ENCODE measurements at regions not wholly inside any gene's neighbourhood (a gene's known extent, or its start where the extent isn't known, plus 50 kb on each side); places are given as distances from the start of the nearest gene placed in this dataset.

DNA sequence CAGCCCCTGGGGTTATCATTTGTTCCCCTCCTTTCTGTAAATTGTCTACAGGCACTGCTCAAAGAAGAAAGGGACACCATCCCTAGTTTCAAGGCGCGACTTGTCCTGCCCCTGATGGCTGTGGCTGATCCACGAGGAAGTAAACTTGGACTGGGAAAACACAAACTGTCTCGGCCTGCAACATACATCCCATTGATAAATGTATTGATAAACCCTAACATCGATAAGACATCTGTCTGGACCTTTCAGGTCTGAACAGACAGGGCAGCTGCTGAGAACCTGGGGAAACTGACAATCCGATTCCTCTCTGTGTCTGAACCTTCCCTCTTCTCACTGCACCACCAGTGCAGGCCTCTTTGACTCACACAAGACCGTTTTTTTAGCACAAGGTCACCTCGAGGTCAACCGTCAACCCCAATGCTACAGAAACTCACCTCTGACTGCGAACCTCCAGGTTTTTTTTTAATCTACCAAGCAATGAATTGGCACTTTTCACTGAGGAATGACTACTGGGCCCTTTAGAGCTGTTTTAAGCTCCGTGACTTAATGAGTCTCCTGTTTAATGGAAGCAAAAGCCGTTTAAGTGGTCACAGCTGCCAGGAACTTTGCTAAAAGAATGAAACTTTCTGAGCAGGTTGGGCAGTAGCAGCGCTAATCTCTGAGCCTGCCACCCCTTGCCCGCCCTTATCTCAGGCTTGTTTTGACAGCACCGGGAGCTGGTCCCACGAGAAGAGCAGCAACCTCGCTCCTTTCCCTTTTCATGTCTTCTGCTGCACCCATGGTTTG lies 203.8 kb upstream of the TMEM45B start:
- H3K9me3 ChIP-seq (ENCODE audit: control insufficient read depth, insufficient read depth, low read length), result no peaks in the 10 kb centered on the region
- no peaks in the 10 kb centered on the region for H3K36me3 ChIP-seq (ENCODE audit: control insufficient read depth, insufficient read depth, low read length)
- no peaks in the 10 kb centered on the region for H3K4me1 ChIP-seq (ENCODE audit: control insufficient read depth, insufficient read depth, low read length)
- H3K9ac ChIP-seq (ENCODE audit: low read depth, low read length), result no peak overlapping the region
- no peak overlapping the region for H3K4me3 ChIP-seq (ENCODE audit: low read depth, low read length)
- H3K27ac ChIP-seq (ENCODE audit: low read depth, low read length), result no peak overlapping the region
- no peaks in the 10 kb centered on the region for H3K27me3 ChIP-seq (ENCODE audit: control insufficient read depth, insufficient read depth, low read length)

DNA sequence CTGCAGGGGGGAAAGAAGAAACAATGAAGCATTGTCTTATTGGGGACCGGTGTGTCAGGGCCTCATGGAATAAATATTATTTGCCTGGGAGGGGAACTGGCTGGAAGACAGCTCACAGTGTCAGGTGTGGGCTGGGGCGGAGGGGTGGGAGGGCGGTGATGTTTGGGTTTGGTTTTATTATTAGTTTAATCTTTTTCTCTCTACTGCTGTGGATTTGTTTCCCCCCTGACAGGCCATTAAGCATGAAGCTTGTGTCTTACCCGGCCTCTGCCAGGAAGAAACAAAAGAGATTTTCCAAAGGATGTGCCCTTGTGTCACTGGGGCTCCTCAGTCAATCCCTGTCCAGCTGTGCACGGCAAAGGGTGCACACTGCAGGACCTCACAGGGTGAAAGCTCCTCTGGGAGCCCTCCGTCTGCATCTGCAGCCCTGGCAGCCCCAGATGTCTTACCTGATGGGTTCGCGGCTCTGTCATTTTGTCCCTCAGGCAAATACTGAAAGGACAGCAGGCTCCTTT lies 203.1 kb upstream of the TMEM45B start:
- H3K4me3 ChIP-seq (ENCODE audit: low read depth, low read length), result no peak overlapping the region
- H3K27me3 ChIP-seq (ENCODE audit: control insufficient read depth, insufficient read depth, low read length), result no peaks in the 10 kb centered on the region
- H3K9me3 ChIP-seq (ENCODE audit: control insufficient read depth, insufficient read depth, low read length), result no peaks in the 10 kb centered on the region
- no peak overlapping the region for H3K9ac ChIP-seq (ENCODE audit: low read depth, low read length)
- no peaks in the 10 kb centered on the region for H3K4me1 ChIP-seq (ENCODE audit: control insufficient read depth, insufficient read depth, low read length)
- H3K27ac ChIP-seq (ENCODE audit: low read depth, low read length), result no peak overlapping the region
- H3K36me3 ChIP-seq (ENCODE audit: control insufficient read depth, insufficient read depth, low read length), result no peaks in the 10 kb centered on the region

GRCh38 chr11:129613071-129613470 lies 202.6 kb upstream of the TMEM45B start:
- no peak overlapping the region for H3K9ac ChIP-seq (ENCODE audit: low read depth, low read length)
- H3K4me1 ChIP-seq (ENCODE audit: control insufficient read depth, insufficient read depth, low read length), result no peaks in the 10 kb centered on the region
- H3K9me3 ChIP-seq (ENCODE audit: control insufficient read depth, insufficient read depth, low read length), result no peaks in the 10 kb centered on the region
- H3K27ac ChIP-seq (ENCODE audit: low read depth, low read length), result no peak overlapping the region
- no peak overlapping the region for H3K4me3 ChIP-seq (ENCODE audit: low read depth, low read length)
- H3K27me3 ChIP-seq (ENCODE audit: control insufficient read depth, insufficient read depth, low read length), result no peaks in the 10 kb centered on the region
- H3K36me3 ChIP-seq (ENCODE audit: control insufficient read depth, insufficient read depth, low read length), result no peaks in the 10 kb centered on the region

DNA sequence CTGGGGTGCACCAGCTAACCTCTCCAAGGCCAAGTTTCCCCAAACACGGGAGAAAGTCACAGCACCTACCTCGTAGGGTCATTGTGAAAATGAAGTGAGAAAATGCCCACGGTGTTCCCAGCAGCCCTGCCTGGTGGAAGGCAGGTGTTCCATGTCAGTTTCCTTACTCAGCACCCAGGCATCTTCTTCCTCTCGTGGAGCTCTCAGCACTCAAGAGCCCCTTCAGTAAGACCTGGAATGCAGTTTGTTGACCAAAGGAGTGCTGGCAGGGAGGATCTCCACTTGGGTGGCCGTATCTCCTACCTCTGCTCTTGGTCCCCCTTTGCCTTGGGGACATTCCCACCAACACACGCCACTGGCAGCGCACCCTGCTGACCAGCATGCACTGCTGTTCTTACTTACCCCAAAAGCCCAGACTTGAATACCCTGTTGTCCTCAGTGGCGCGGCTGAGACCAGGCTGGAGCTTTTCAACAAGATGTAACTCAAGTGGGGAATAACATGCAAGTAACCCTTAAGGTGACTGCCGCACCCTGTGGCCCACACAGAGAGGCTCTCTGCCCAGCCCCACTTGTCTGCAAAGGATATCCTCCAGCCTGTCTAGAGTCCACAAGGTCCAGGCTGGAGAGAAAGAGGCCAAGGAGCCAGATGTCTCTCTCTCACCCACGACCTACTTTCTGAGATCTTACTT lies 201.2 kb upstream of the TMEM45B start:
- no peaks in the 10 kb centered on the region for H3K27me3 ChIP-seq (ENCODE audit: control insufficient read depth, insufficient read depth, low read length)

DNA sequence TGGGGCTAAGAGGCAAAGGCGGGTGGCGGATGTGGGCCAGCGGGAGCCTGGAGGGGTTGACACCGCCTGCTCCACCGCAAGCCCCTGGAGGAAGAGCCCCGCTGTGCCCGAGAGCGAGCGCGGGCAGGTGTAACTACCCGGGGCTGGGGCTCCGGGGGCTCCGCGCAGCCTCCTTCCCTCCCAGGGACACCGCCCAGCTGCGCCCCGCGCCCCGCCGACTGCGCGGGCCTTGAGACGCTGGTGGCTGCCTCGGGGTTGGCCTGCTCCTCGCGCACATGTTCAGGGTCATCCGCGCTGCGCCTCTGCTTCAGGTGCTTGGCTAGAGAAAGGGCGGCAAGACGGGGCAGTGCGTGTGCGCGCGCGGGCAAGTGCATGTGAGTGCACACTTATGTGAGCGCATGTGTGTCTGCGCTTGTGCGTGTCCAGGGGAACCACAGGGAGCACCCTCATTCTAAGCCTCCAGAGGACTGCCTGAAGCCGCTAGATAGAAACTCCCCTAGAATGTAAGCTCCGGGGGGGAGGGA lies 197.5 kb upstream of the TMEM45B start:
- Histone ChIP-seq H3K27me3 (ENCODE audit: control insufficient read depth, insufficient read depth, low read length) (no peaks in the 10 kb centered on the region), H3K4me3 (ENCODE audit: low read depth, low read length) (no peak overlapping the region), H3K9ac (ENCODE audit: low read depth, low read length) (no peak overlapping the region), H3K27ac (ENCODE audit: low read depth, low read length) (no peak overlapping the region), H3K4me1 (ENCODE audit: control insufficient read depth, insufficient read depth, low read length) (no peaks in the 10 kb centered on the region), H3K9me3 (ENCODE audit: control insufficient read depth, insufficient read depth, low read length) (no peaks in the 10 kb centered on the region), H3K36me3 (ENCODE audit: control insufficient read depth, insufficient read depth, low read length) (no peaks in the 10 kb centered on the region)

More for the DNA sequence above, 201.2 kb upstream of the TMEM45B start:
- Histone ChIP-seq H3K36me3 (ENCODE audit: control insufficient read depth, insufficient read depth, low read length) (no peaks in the 10 kb centered on the region), H3K9ac (ENCODE audit: low read depth, low read length) (no peak overlapping the region), H3K4me3 (ENCODE audit: low read depth, low read length) (no peak overlapping the region), H3K9me3 (ENCODE audit: control insufficient read depth, insufficient read depth, low read length) (no peaks in the 10 kb centered on the region), H3K4me1 (ENCODE audit: control insufficient read depth, insufficient read depth, low read length) (no peaks in the 10 kb centered on the region), H3K27ac (ENCODE audit: low read depth, low read length) (no peak overlapping the region)

DNA sequence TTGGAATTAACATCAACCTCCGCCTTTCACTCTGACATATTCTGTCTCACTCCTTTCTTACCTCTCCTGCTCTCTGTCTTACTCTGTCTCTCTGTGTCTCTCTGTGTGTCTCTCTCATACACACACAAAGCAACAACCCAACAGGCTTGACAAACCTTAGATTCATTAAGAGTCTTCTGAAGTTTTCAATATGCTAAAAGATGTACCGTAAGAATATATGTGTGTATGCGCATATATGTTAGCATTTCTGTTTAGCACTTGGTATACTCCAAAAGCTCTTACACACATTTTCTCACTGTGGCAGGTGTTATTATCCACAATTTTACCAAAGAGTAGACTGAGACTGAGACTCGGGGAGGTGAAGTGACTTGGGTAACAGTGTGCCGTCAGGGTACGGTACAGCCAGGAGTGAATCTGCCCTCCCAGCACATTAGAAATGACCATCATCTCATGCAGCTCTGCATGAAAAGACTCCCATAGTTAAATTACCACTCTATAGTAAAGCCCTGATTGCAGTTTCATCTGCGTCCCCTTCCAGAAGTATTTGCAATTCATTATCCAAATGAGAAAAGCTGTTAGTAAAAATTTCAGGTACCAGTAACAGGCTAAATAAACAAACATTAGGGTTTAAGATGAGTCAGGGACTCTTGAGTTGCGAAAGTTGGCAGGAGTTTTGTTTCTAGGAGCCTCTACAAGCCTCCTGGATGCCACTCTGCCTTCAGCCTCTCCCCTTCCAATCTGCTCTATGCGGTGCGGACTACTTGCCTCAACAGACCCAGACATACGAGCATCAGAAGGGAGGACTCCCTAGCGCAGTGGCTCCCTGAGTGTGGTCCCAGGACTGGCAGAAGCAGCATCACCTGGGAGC lies 195.2 kb upstream of the TMEM45B start:
- no peaks in the 10 kb centered on the region for H3K9me3 ChIP-seq (ENCODE audit: control insufficient read depth, insufficient read depth, low read length)
- no peaks in the 10 kb centered on the region for H3K4me1 ChIP-seq (ENCODE audit: control insufficient read depth, insufficient read depth, low read length)
- no peaks in the 10 kb centered on the region for H3K36me3 ChIP-seq (ENCODE audit: control insufficient read depth, insufficient read depth, low read length)
- no peak overlapping the region for H3K4me3 ChIP-seq (ENCODE audit: low read depth, low read length)
- H3K27ac ChIP-seq (ENCODE audit: low read depth, low read length), result no peak overlapping the region
- no peak overlapping the region for H3K9ac ChIP-seq (ENCODE audit: low read depth, low read length)
- H3K27me3 ChIP-seq (ENCODE audit: control insufficient read depth, insufficient read depth, low read length), result no peaks in the 10 kb centered on the region

GRCh38 chr11:129625930-129626329 lies 189.7 kb upstream of the TMEM45B start:
- no peak overlapping the region for H3K4me3 ChIP-seq (ENCODE audit: low read depth, low read length)
- H3K9ac ChIP-seq (ENCODE audit: low read depth, low read length), result no peak overlapping the region
- H3K27ac ChIP-seq (ENCODE audit: low read depth, low read length), result no peak overlapping the region
- no peaks in the 10 kb centered on the region for H3K27me3 ChIP-seq (ENCODE audit: control insufficient read depth, insufficient read depth, low read length)
- no peaks in the 10 kb centered on the region for H3K36me3 ChIP-seq (ENCODE audit: control insufficient read depth, insufficient read depth, low read length)
- no peaks in the 10 kb centered on the region for H3K4me1 ChIP-seq (ENCODE audit: control insufficient read depth, insufficient read depth, low read length)
- H3K9me3 ChIP-seq (ENCODE audit: control insufficient read depth, insufficient read depth, low read length), result no peaks in the 10 kb centered on the region

DNA sequence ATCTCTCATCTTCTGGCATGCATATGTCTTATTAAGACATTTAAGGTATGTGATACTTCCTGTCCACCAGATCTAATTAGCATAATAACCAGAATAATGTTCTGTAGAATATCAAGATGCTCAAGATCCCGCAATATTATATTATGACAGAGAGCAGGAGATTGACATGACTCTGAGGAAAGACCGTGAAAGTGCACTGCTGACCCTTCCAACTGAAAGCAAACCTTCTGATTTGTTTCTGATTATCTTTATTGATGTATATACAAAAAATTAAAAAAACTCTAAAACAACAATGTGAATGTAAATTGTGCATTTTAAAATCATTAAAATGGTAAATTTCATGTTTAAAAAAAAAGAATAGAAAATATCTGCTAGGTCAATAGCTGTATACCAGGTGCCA lies 184.4 kb upstream of the TMEM45B start:
- H3K27me3 ChIP-seq (ENCODE audit: control insufficient read depth, insufficient read depth, low read length), result no peaks in the 10 kb centered on the region
- no peaks in the 10 kb centered on the region for H3K36me3 ChIP-seq (ENCODE audit: control insufficient read depth, insufficient read depth, low read length)
- H3K27ac ChIP-seq (ENCODE audit: low read depth, low read length), result no peak overlapping the region
- H3K9ac ChIP-seq (ENCODE audit: low read depth, low read length), result no peak overlapping the region
- H3K9me3 ChIP-seq (ENCODE audit: control insufficient read depth, insufficient read depth, low read length), result no peaks in the 10 kb centered on the region
- H3K4me3 ChIP-seq (ENCODE audit: low read depth, low read length), result no peak overlapping the region
- H3K4me1 ChIP-seq (ENCODE audit: control insufficient read depth, insufficient read depth, low read length), result no peaks in the 10 kb centered on the region

DNA sequence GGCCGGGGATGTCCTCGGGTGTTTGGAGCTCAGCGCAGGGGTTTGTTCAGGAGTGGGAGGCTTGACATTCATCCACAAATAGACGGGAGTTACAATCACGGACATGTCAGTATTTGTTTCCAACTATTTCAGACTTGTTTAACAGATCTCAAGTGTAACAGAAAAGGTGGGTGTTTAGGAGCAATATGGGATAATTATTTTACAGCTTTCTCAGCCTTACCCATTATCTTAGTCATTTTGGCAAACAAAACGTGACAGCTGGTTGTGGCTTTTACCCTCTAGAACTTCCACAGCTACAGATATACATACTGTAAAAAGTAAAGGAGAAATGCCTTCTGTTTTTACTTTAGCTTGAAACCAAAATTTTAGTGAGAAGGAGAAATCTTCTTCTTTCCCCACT lies 178.7 kb upstream of the TMEM45B start:
- H3K9me3 ChIP-seq (ENCODE audit: control insufficient read depth, insufficient read depth, low read length), result no peaks in the 10 kb centered on the region
- H3K27ac ChIP-seq (ENCODE audit: low read depth, low read length), result no peak overlapping the region
- H3K27me3 ChIP-seq (ENCODE audit: control insufficient read depth, insufficient read depth, low read length), result no peaks in the 10 kb centered on the region
- no peaks in the 10 kb centered on the region for H3K4me1 ChIP-seq (ENCODE audit: control insufficient read depth, insufficient read depth, low read length)
- H3K9ac ChIP-seq (ENCODE audit: low read depth, low read length), result no peak overlapping the region
- no peak overlapping the region for H3K4me3 ChIP-seq (ENCODE audit: low read depth, low read length)
- no peaks in the 10 kb centered on the region for H3K36me3 ChIP-seq (ENCODE audit: control insufficient read depth, insufficient read depth, low read length)

DNA sequence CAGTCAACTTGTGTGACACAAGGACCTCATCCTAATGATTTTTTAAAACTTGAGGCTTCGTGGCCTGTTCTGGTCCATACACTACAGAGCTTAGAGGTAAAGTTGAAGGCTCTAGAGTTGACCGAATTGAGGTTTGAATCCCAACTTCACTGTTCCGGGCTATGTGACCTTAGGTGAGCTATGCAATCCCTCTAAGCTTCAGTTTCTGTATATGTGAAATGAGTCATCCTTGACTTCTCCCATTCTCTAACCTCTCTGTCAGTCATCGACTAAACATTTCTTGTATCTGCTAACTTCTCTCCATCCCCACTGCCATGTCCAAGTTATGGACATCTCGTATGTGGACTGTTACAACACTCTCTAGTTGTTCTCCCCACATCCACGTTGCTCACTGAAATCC lies 178.2 kb upstream of the TMEM45B start:
- Histone ChIP-seq H3K27ac (ENCODE audit: low read depth, low read length) (no peak overlapping the region), H3K36me3 (ENCODE audit: control insufficient read depth, insufficient read depth, low read length) (no peaks in the 10 kb centered on the region), H3K27me3 (ENCODE audit: control insufficient read depth, insufficient read depth, low read length) (no peaks in the 10 kb centered on the region), H3K4me1 (ENCODE audit: control insufficient read depth, insufficient read depth, low read length) (no peaks in the 10 kb centered on the region), H3K9ac (ENCODE audit: low read depth, low read length) (no peak overlapping the region), H3K4me3 (ENCODE audit: low read depth, low read length) (no peak overlapping the region), H3K9me3 (ENCODE audit: control insufficient read depth, insufficient read depth, low read length) (no peaks in the 10 kb centered on the region)

Data from HUES48 (cell line).